HepG2 (cell line): ENCODE measurements at regions not wholly inside any gene's neighbourhood (a gene's known extent, or its start where the extent isn't known, plus 50 kb on each side); places are given as distances from the start of the nearest gene placed in this dataset.

Experiments used
- CREB1 ChIP-seq, 2 experiments: fragments of 450-650 bp in 1 of 2; IDR thresholded peaks; 2 replicates each; pipeline ENCODE4 v1.6.1; 2016 to 2017; ENCODE audit warnings: control low read depth in 1 of 2, mild to moderate bottlenecking in 1 of 2, missing compliant biosample characterization in 1 of 2, missing genetic modification characterization in 1 of 2
- KDM1A ChIP-seq: IDR thresholded peaks from 2 replicates; pipeline ENCODE4 v1.6.1; 2016; ENCODE audit warnings: missing compliant biosample characterization
- ZNF296 ChIP-seq: sonication (generic); formaldehyde crosslinking; conservative IDR thresholded peaks from 2 replicates; pipeline ENCODE4 v1.5.0; 2020; ENCODE audit warnings: mild to moderate bottlenecking, missing genetic modification reagents
- ZNF629 ChIP-seq: sonication (generic); formaldehyde crosslinking; conservative IDR thresholded peaks from 2 replicates; pipeline ENCODE4 v1.5.0; 2020; ENCODE audit warnings: missing genetic modification reagents

DNA sequence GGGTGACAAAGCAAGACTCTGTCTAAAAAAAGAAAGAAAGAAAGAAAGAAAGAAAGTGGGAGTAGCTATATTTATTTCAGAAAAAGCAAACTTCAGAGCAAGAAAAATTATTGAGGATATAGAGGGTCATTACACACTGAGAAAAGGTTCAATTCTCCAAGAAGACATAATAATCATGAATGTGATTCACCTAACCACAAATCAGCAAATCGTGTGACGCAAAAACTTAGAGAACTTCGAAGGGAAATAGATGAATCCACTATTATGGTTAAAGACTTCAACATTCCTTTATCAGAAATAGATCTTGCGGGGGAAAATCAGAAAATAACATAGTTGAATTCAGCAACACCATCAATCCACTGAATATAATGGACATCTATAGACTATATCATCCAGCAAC is 219.3 kb upstream of the LDB2 start:
- no peak for TF ChIP-seq ZNF629 (CRISPR knock-in tag)
- TF ChIP-seq CREB1 (IDR thresholded peaks at IDR 0.05): no peak
- TF ChIP-seq CREB1 (CRISPR knock-in tag; IDR thresholded peaks at IDR 0.05): no peak
- TF ChIP-seq KDM1A (CRISPR knock-in tag): no peak
- TF ChIP-seq ZNF296 (CRISPR knock-in tag): no peak
